CD4-positive, alpha-beta T cell (primary cell): ENCODE measurements at regions not wholly inside any gene's neighbourhood (a gene's known extent, or its start where the extent isn't known, plus 50 kb on each side); places are given as distances from the start of the nearest gene placed in this dataset.
"Not testable (repeated sequence)": the region's sequence is repeated elsewhere in the genome, so short reads cannot be mapped to it uniquely, and the experiment has no call there.

Experiments
- ATAC-seq: fragments of 200-7000 bp; cut with Tn5 transposase; one replicate; pipeline ENCODE4 v1.10.0; 2022; ENCODE audit warnings: mild to moderate bottlenecking; ENCODE audit not compliant: poor library complexity
- CTCF ChIA-PET: fragments of 350-600 bp; sonication (Branson Sonifier 250); formaldehyde crosslinking; loops from one replicate; lab custom pipeline; 2021; ENCODE audit warnings: antibody characterized with exemption, inconsistent platforms; lab: Charles Lee
- POLR2A ChIA-PET: fragments of 350-600 bp; sonication (Branson Sonifier 250); formaldehyde crosslinking; loops from one replicate; lab custom pipeline; 2021; ENCODE audit warnings: antibody characterized with exemption, inconsistent platforms; lab: Charles Lee
- DNase-seq, 14 experiments: peaks; one replicate each; pipeline ENCODE4 v3.0.0-alpha.2; 2013 to 2020; ENCODE audit warnings: mixed read lengths in 2 of 14
- H3K27ac ChIP-seq, 2 donors: one replicate each; pipeline versions ENCODE4 v1.5.1 to v1.7.0; 2013; ENCODE audit warnings: low read length in 2 of 2, low read depth in 1 of 2, mild to moderate bottlenecking in 1 of 2
- H3K27me3 ChIP-seq, 2 experiments: 1 replicate in 1 of 2; 2 replicates in 1 of 2; pipeline versions ENCODE4 v1.6.1 to v1.7.0; 2013; ENCODE audit warnings: low read length in 2 of 2, control low read depth in 1 of 2, mild to moderate bottlenecking in 1 of 2, moderate library complexity in 1 of 2; ENCODE audit not compliant: insufficient read depth in 2 of 2, control insufficient read depth in 1 of 2
- H3K36me3 ChIP-seq: one replicate; pipeline ENCODE4 v1.6.1; 2013; ENCODE audit warnings: low read length, control low read depth; ENCODE audit not compliant: insufficient read depth
- H3K4me1 ChIP-seq: one replicate; pipeline ENCODE4 v1.6.1; 2013; ENCODE audit warnings: low read length, control low read depth; ENCODE audit not compliant: insufficient read depth
- H3K4me3 ChIP-seq: one replicate; pipeline ENCODE4 v1.5.1; 2013; ENCODE audit warnings: mild to moderate bottlenecking, low read length, moderate library complexity
- H3K9me3 ChIP-seq, 2 experiments: 1 replicate in 1 of 2; 2 replicates in 1 of 2; pipeline versions ENCODE4 v1.6.1 to v1.7.0; 2013; ENCODE audit warnings: low read length in 2 of 2, mild to moderate bottlenecking in 2 of 2, control low read depth in 1 of 2, moderate library complexity in 1 of 2; ENCODE audit not compliant: control insufficient read depth in 1 of 2, insufficient read depth in 1 of 2
- H3K27ac Mint-ChIP-seq: one replicate; pipeline ENCODE4 v1.8.0; 2020; ENCODE audit warnings: mixed read lengths
- H3K27me3 Mint-ChIP-seq: one replicate; pipeline ENCODE4 v1.8.0; 2021; ENCODE audit warnings: mixed read lengths
- H3K36me3 Mint-ChIP-seq: one replicate; pipeline ENCODE4 v1.8.0; 2021; ENCODE audit warnings: low read depth, mixed read lengths
- H3K4me1 Mint-ChIP-seq: one replicate; pipeline ENCODE4 v1.8.0; 2021; ENCODE audit warnings: low read depth, mixed read lengths
- H3K4me3 Mint-ChIP-seq: one replicate; pipeline ENCODE4 v1.8.0; 2020; ENCODE audit warnings: mild to moderate bottlenecking, mixed read lengths
- H3K9me3 Mint-ChIP-seq: one replicate; pipeline ENCODE4 v1.8.0; 2020; ENCODE audit warnings: mixed read lengths
- intact Hi-C, 2 experiments: fragments of 100-400 bp; cut with DNase I in 1 of 2; cut with micrococcal nuclease in 1 of 2; formaldehyde crosslinking; loops; one replicate each; pipeline versions ENCODE4 v1.15.1 to v1.9.0; 2023 to 2025; cut with DNase I, micrococcal nuclease
- TF ChIP-seq, protein P1 (sequence below): fragments of 200-600 bp; IDR thresholded peaks from one replicate; pipeline ENCODE4 v1.8.0; 2022; ENCODE audit warnings: antibody characterized with exemption, mild to moderate bottlenecking

DNA sequence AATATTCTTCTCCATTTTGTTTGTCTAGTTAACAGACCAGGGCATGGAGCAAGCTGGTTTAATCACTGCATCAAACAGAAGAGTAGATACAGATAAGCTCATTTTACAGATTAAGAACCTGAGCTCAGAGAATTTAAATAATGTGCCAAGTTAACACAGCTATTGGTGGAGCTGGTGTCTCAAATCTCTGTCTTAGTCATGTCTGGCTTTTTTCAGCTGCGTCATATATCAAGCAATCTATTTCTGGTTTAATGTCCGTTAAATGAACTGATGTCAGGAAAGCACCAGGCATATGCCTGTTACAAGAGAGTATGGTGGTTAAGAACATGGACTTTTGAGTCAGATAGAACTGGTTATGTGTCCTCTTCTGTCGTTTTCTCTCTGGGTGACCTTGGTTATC, 79.8 kb upstream of the ADGRA3 start:
- Histone ChIP-seq H3K4me3 (no peak overlapping the region), H3K4me1 (no peaks in the 10 kb centered on the region), H3K36me3 (no peaks in the 10 kb centered on the region), H3K9me3 (peaks cover 0 to 4% of the 10 kb centered on the region in 2 experiments), H3K27me3 (no peaks in the 10 kb centered on the region), H3K27ac (no peak overlapping the region)
- intact Hi-C loops: no loop called here
- ChIA-PET POLR2A (no interaction called here), CTCF (no interaction called here)
- H3K27me3 Mint-ChIP-seq: no peaks in the 10 kb centered on the region
- H3K4me3 Mint-ChIP-seq: no peak overlapping the region
- H3K27ac Mint-ChIP-seq: no peak overlapping the region
- H3K36me3 Mint-ChIP-seq: no peaks in the 10 kb centered on the region
- TF ChIP-seq, protein P1, sequence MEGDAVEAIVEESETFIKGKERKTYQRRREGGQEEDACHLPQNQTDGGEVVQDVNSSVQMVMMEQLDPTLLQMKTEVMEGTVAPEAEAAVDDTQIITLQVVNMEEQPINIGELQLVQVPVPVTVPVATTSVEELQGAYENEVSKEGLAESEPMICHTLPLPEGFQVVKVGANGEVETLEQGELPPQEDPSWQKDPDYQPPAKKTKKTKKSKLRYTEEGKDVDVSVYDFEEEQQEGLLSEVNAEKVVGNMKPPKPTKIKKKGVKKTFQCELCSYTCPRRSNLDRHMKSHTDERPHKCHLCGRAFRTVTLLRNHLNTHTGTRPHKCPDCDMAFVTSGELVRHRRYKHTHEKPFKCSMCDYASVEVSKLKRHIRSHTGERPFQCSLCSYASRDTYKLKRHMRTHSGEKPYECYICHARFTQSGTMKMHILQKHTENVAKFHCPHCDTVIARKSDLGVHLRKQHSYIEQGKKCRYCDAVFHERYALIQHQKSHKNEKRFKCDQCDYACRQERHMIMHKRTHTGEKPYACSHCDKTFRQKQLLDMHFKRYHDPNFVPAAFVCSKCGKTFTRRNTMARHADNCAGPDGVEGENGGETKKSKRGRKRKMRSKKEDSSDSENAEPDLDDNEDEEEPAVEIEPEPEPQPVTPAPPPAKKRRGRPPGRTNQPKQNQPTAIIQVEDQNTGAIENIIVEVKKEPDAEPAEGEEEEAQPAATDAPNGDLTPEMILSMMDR: no peak
- DNase-seq: no peak
- no peaks in the 10 kb centered on the region for H3K4me1 Mint-ChIP-seq
- ATAC-seq: no peak
- H3K9me3 Mint-ChIP-seq: no peaks in the 10 kb centered on the region

DNA sequence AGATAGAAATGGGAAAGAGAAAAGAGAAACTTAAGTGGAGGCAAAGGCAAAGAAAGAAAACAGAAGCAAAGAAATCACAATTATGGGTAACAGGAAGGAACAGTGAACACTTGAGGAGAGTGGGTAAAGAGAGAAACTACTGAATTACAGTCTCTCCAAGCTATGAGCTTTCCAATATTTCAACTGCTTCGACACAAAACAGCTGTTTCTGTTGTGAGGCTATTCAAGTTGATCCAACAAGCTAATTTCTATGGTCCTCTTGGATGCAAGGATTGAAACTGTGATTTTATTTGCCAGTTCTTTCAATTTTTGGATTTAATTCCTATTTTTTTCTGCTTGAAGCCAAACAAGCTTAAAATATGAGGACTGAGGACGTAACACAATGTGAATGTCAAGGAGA, 80.5 kb upstream of the ADGRA3 start:
- Histone ChIP-seq H3K27me3 (no peaks in the 10 kb centered on the region), H3K36me3 (no peaks in the 10 kb centered on the region), H3K27ac (no peak overlapping the region), H3K4me3 (no peak overlapping the region), H3K9me3 (peaks cover 0 to 4% of the 10 kb centered on the region in 2 experiments), H3K4me1 (no peaks in the 10 kb centered on the region)
- TF ChIP-seq, protein P1: no peak
- CTCF ChIA-PET: no interaction called here
- Mint-ChIP-seq H3K9me3 (no peaks in the 10 kb centered on the region), H3K27ac (no peak overlapping the region), H3K27me3 (no peaks in the 10 kb centered on the region), H3K4me3 (no peak overlapping the region), H3K4me1 (no peaks in the 10 kb centered on the region), H3K36me3 (no peaks in the 10 kb centered on the region)
- ATAC-seq (no peak), DNase-seq (no peak)
- intact Hi-C loops: no loop called here
- POLR2A ChIA-PET: no interaction called here

DNA sequence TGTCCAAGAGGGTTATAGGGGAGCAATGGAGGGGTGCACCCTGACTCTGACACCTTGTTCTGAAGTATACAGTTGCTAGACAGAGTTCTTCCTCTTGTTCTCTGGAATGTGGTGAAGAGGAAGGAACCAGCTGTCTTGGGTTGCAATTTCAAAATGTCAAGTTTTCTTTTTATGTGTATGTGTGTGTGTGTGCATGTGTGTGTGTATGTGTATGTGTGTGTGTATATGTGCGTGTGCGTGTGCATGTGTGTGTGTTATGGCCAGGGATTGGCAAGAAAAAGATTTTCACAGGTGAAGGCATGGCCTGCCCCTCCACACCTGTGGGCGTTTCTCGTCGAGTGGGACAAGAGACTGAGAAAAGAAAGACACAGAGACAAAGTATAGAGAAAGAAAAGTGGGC, 81.6 kb upstream of the ADGRA3 start:
- no peaks in the 10 kb centered on the region for H3K4me1 Mint-ChIP-seq
- intact Hi-C loops: no loop called here
- Histone ChIP-seq H3K27ac (no peak overlapping the region), H3K4me3 (no peak overlapping the region), H3K4me1 (no peaks in the 10 kb centered on the region), H3K27me3 (no peaks in the 10 kb centered on the region), H3K9me3 (peaks cover 0 to 4% of the 10 kb centered on the region in 2 experiments), H3K36me3 (no peaks in the 10 kb centered on the region)
- no peak for DNase-seq
- no peak overlapping the region for H3K27ac Mint-ChIP-seq
- ChIA-PET POLR2A (no interaction called here), CTCF (no interaction called here)
- H3K4me3 Mint-ChIP-seq: no peak overlapping the region
- H3K9me3 Mint-ChIP-seq: no peaks in the 10 kb centered on the region
- no peak for ATAC-seq
- TF ChIP-seq, protein P1: no peak
- no peaks in the 10 kb centered on the region for H3K36me3 Mint-ChIP-seq
- H3K27me3 Mint-ChIP-seq: no peaks in the 10 kb centered on the region

DNA sequence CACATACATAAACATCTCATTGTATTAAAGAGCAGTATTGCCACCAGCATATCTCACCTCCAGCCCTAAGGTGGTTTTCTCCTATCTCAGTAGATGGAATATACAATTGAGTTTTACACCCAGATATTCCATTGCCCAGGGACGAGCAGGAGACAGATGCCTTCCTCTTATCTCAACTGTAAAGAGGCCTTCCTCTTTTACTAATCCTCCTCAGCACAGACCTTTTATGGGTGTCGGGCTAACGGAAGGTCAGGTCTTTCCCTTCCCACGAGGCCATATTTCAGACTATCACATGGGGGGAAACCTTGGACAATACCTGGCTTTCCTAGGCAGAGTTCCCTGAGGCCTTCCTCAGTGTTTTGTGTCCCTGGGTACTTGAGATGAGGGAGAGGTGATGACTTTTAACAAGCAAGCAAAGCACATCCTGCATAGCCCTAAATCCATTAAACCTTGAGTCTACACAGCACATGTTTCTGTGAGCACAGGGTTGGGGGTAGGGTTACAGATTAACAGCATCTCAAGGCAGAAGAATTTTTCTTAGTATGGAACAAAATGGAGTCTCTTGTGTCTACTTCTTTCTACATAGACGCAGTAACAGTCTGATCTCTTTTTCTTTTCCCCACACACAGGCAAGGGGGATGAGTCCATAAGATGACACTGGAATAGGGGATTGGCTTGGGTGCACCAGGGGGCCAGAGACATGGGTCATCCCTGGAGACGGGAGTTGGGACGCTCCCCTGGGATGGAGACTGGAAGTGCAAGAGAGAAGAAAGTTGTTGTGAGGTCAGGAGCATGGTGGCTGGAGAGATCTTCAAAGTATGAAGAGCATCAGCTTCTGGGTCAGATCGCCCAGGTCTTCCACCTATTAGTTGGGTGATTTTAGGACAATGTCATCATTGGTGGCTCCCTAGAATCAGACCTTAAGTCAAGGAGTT, 82.5 kb upstream of the ADGRA3 start:
- CTCF ChIA-PET, H3K27ac Mint-ChIP-seq, H3K4me1 ChIP-seq, H3K27ac ChIP-seq, DNase-seq, intact Hi-C loops, H3K27me3 Mint-ChIP-seq, H3K36me3 ChIP-seq, H3K9me3 Mint-ChIP-seq, POLR2A ChIA-PET, H3K4me3 Mint-ChIP-seq, ATAC-seq, H3K4me1 Mint-ChIP-seq, H3K4me3 ChIP-seq, H3K27me3 ChIP-seq, H3K9me3 ChIP-seq, H3K36me3 Mint-ChIP-seq: not testable (repeated sequence)

DNA sequence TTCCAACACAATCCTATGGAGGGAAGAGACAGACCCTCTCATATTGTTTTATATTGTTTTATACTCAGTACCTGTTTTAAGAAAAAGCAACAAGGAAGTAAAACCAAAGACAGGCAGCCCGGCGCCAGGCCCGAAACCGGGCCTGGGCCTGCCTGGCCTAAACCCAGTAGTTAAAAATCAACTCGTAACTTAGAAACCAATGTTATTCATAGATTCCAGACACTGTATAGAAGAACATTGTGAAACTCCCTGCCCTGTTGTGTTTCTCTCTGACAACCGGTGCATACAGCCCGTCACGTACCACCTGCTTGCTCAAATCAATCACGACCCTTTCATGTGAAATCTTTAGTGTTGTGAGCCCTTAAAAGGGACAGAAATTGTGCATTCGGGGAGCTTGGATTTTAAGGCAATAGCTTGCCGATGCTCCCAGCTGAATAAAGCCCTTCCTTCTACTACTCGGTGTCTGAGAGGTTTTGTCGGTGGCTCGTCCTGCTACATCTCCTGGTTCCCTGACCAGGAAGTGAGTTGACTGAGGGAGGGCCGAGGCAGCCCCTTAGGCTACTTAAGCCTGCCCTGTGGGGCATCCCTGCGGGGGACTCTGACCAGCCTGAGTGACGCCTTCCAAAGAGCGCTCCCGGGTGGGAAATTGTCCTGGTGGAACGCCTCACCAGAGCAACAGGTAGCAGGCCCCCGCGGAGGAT, 83.5 kb upstream of the ADGRA3 start:
- H3K9me3 Mint-ChIP-seq, H3K27ac ChIP-seq, H3K36me3 ChIP-seq, CTCF ChIA-PET, H3K4me3 Mint-ChIP-seq, H3K27me3 Mint-ChIP-seq, H3K9me3 ChIP-seq, DNase-seq, H3K4me1 ChIP-seq, H3K36me3 Mint-ChIP-seq, POLR2A ChIA-PET, ATAC-seq, H3K27ac Mint-ChIP-seq, H3K4me3 ChIP-seq, H3K27me3 ChIP-seq, intact Hi-C loops, H3K4me1 Mint-ChIP-seq: not testable (repeated sequence)
